OCI-LY1 (cell line): ENCODE measurements at regions not wholly inside any gene's neighbourhood (a gene's known extent, or its start where the extent isn't known, plus 50 kb on each side); places are given as distances from the start of the nearest gene placed in this dataset.

Experiments
- EZH2 ChIP-seq: fragments of 200-600 bp; sonication (generic), shearing (Covaris generic); IDR thresholded peaks from 2 replicates; pipeline ENCODE4 v1.8.0; 2017; ENCODE audit warnings: borderline replicate concordance, mixed run types, mild to moderate bottlenecking, antibody characterized with exemption, low read length, moderate library complexity, mixed read lengths
- TF ChIP-seq, protein P1 (sequence below): fragments of 200-600 bp; sonication (generic), shearing (Covaris generic); IDR thresholded peaks from 2 replicates; pipeline ENCODE4 v1.5.1; 2017; ENCODE audit warnings: mild to moderate bottlenecking, antibody characterized with exemption, low read length, moderate library complexity, mixed read lengths

DNA sequence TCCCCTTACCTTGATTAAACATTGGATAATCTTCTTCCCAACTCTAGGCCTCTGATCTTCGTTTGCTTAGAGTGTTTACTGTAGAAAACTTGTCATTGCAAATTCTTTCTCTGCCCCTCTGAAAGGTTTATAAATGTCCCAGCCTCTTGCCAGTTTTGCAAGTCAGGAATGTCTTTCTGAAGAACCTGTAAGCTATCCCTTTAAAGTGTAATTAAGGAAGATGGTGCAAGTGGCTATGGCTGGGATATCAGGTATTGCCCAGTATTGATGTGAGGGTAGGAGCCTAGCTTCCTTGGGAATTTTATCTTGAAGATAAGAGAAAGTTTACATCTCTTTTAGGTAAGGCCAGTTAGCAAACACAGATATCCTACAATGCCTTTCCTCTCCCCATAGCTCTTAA lies 211.0 kb upstream of the RIMS1 start:
- no peak for TF ChIP-seq EZH2
- TF ChIP-seq, protein P1, sequence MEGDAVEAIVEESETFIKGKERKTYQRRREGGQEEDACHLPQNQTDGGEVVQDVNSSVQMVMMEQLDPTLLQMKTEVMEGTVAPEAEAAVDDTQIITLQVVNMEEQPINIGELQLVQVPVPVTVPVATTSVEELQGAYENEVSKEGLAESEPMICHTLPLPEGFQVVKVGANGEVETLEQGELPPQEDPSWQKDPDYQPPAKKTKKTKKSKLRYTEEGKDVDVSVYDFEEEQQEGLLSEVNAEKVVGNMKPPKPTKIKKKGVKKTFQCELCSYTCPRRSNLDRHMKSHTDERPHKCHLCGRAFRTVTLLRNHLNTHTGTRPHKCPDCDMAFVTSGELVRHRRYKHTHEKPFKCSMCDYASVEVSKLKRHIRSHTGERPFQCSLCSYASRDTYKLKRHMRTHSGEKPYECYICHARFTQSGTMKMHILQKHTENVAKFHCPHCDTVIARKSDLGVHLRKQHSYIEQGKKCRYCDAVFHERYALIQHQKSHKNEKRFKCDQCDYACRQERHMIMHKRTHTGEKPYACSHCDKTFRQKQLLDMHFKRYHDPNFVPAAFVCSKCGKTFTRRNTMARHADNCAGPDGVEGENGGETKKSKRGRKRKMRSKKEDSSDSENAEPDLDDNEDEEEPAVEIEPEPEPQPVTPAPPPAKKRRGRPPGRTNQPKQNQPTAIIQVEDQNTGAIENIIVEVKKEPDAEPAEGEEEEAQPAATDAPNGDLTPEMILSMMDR: no peak
